PC-3 (cell line): ENCODE measurements at regions not wholly inside any gene's neighbourhood (a gene's known extent, or its start where the extent isn't known, plus 50 kb on each side); places are given as distances from the start of the nearest gene placed in this dataset.

ENCODE experiments used
- ATAC-seq: fragments of 200-7000 bp; cut with Tn5 transposase; 2 replicates; pipeline ENCODE4 v1.9.1; 2020; ENCODE audit warnings: mild to moderate bottlenecking, moderate library complexity
- BruUV-seq: library from RNA; stranded (reverse); fragments of 400-500 nt; replicated peaks from 2 replicates; lab custom pipeline; 2021; lab: Mats Ljungman, UMichigan
- CTCF ChIA-PET: fragments of 300-600 bp; sonication (Branson Sonifier 250); formaldehyde crosslinking; loops from one replicate; lab custom pipeline; 2022; ENCODE audit warnings: antibody characterized with exemption; lab: Charles Lee
- POLR2A ChIA-PET: fragments of 300-600 bp; sonication (Branson Sonifier 250); formaldehyde crosslinking; loops from one replicate; lab custom pipeline; 2022; ENCODE audit warnings: antibody characterized with exemption; ENCODE audit not compliant: unreplicated experiment; lab: Charles Lee
- DNase-seq: peaks from one replicate; pipeline ENCODE4 v3.0.0-alpha.2; 2015
- H2AFZ ChIP-seq: fragments of 300-600 bp; sonication (generic); 2 replicates; pipeline ENCODE4 v1.6.0; 2016; ENCODE audit warnings: antibody characterized with exemption, low read length
- H3F3A ChIP-seq: fragments of 300-600 bp; sonication (generic); one replicate; pipeline ENCODE4 v1.6.0; 2017; ENCODE audit warnings: antibody characterized with exemption, low read length, control low read depth, mild to moderate bottlenecking; ENCODE audit not compliant: unreplicated experiment
- H3K27ac ChIP-seq: fragments of 300-600 bp; sonication (generic); 2 replicates; pipeline ENCODE4 v1.5.1; 2016; ENCODE audit warnings: mild to moderate bottlenecking, low read length
- H3K27me3 ChIP-seq: fragments of 300-600 bp; sonication (generic); 2 replicates; pipeline ENCODE4 v1.6.1; 2016; ENCODE audit warnings: low read length, mixed read lengths
- H3K36me3 ChIP-seq: fragments of 300-600 bp; sonication (generic); 2 replicates; pipeline ENCODE4 v1.6.1; 2016; ENCODE audit warnings: low read depth, mixed run types, low read length, mixed read lengths
- H3K4me1 ChIP-seq: fragments of 300-600 bp; sonication (generic); 2 replicates; pipeline ENCODE4 v1.5.1; 2016; ENCODE audit warnings: low read length; ENCODE audit not compliant: insufficient read depth
- H3K4me2 ChIP-seq: fragments of 300-600 bp; sonication (generic); 2 replicates; pipeline ENCODE4 v1.6.0; 2016; ENCODE audit warnings: low read length
- H3K4me3 ChIP-seq: fragments of 300-600 bp; sonication (generic); 2 replicates; pipeline ENCODE4 v1.5.1; 2016; ENCODE audit warnings: mild to moderate bottlenecking, low read length, mixed read lengths
- H3K79me2 ChIP-seq: fragments of 300-600 bp; sonication (generic); 2 replicates; pipeline ENCODE4 v1.6.1; 2017; ENCODE audit warnings: low read length, mixed read lengths
- H3K9ac ChIP-seq: fragments of 300-600 bp; sonication (generic); 2 replicates; pipeline ENCODE4 v1.6.0; 2016; ENCODE audit warnings: mild to moderate bottlenecking, low read length
- H3K9me2 ChIP-seq: fragments of 300-600 bp; sonication (generic); replicated peaks from 2 replicates; pipeline ENCODE4 v1.6.1; 2016; ENCODE audit warnings: mixed run types, low read length, mixed read lengths
- H3K9me3 ChIP-seq: fragments of 300-600 bp; sonication (generic); 2 replicates; pipeline ENCODE4 v1.6.1; 2016; ENCODE audit warnings: low read length, mixed read lengths
- H4K20me1 ChIP-seq: fragments of 300-600 bp; sonication (generic); 2 replicates; pipeline ENCODE4 v1.6.1; 2016; ENCODE audit warnings: low read length, mixed read lengths
- CTCF ChIP-seq: fragments of 300-600 bp; sonication (generic); conservative IDR thresholded peaks from 2 replicates; pipeline ENCODE4 v1.5.1; 2017; ENCODE audit warnings: antibody characterized with exemption, low read depth, mild to moderate bottlenecking, low read length
- EZH2 ChIP-seq: fragments of 300-600 bp; sonication (generic); IDR thresholded peaks from one replicate; pipeline ENCODE4 v1.6.1; 2017; ENCODE audit warnings: antibody characterized with exemption, mild to moderate bottlenecking, low read length; ENCODE audit not compliant: unreplicated experiment
- EZH2phosphoT487 ChIP-seq: fragments of 300-600 bp; sonication (generic); IDR thresholded peaks from 2 replicates; pipeline ENCODE4 v1.6.1; 2018; ENCODE audit warnings: mild to moderate bottlenecking, antibody characterized with exemption, low read length, borderline replicate concordance
- intact Hi-C: fragments of 100-400 bp; cut with micrococcal nuclease; formaldehyde crosslinking; loops from 2 replicates; pipeline ENCODE4 v1.9.0; 2023

DNA sequence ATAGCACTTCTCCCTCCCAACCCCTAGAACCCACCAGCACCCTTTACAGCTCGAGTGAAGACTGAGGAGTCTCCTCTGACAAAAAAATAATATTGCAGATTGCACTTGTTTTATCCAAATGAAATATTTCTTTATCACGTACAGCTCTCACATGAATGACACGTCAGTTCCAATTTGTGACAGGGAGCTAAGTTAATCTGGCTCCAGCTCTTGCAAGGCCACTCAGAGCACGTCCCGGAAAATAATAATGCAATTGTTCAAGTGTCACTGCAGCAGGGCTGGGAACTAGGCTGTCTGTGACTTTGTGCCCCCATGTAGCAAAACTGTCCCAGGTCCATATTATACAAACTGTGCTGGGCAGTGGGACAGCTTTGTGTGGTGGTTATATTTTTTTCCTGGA is 539.6 kb downstream of the VRK1 start:
- H3K79me2 ChIP-seq: no peaks in the 10 kb centered on the region
- TF ChIP-seq EZH2phosphoT487: no peak
- no peak for TF ChIP-seq CTCF
- no peak for TF ChIP-seq EZH2
- H3K27me3 ChIP-seq: peaks cover 8% of the 10 kb centered on the region
- H3F3A ChIP-seq: no peaks in the 10 kb centered on the region
- H3K4me3 ChIP-seq: no peak overlapping the region
- no peak overlapping the region for H3K4me2 ChIP-seq
- H3K27ac ChIP-seq: no peak overlapping the region
- DNase-seq (no peak), ATAC-seq (no peak)
- BruUV-seq: no TSS peak
- H3K4me1 ChIP-seq: no peaks in the 10 kb centered on the region
- H2AFZ ChIP-seq: no peak overlapping the region
- no peaks in the 10 kb centered on the region for H3K9me2 ChIP-seq
- ChIA-PET POLR2A (no interaction called here), CTCF (no interaction called here)
- intact Hi-C loops: no loop called here
- H3K36me3 ChIP-seq: no peaks in the 10 kb centered on the region
- H3K9ac ChIP-seq: no peak overlapping the region
- no peaks in the 10 kb centered on the region for H3K9me3 ChIP-seq
- H4K20me1 ChIP-seq: no peaks in the 10 kb centered on the region

DNA sequence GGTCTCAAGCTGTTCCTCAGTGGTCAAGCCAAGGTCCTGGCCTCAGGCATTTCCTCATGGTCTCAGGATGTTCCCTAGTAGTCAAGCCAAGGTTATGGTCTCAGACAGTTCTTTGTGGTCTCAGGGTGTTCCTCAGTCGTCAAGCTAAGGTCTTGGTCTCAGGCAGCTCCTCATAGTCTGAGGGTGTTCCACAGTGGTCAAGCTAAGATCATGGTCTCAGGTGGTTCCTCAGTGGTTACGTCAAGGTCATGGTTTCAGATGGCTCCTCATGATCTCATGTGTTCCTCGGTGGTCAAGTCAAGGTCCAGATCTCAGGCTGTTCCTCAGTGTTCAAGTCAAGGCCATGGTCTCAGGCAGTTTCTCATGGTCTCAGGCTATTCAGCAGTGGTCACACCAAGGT is 540.1 kb downstream of the VRK1 start:
- H3K9me2 ChIP-seq: no peaks in the 10 kb centered on the region
- ChIA-PET POLR2A (no interaction called here), CTCF (no interaction called here)
- H3F3A ChIP-seq: no peaks in the 10 kb centered on the region
- no peaks in the 10 kb centered on the region for H3K9me3 ChIP-seq
- no peak overlapping the region for H3K9ac ChIP-seq
- H3K79me2 ChIP-seq: no peaks in the 10 kb centered on the region
- no peak overlapping the region for H3K27ac ChIP-seq
- ATAC-seq (no peak), DNase-seq (no peak)
- H3K4me1 ChIP-seq: no peaks in the 10 kb centered on the region
- H3K4me3 ChIP-seq: no peak overlapping the region
- TF ChIP-seq EZH2phosphoT487 (no peak), EZH2 (no peak), CTCF (no peak)
- H2AFZ ChIP-seq: no peak overlapping the region
- intact Hi-C loops: no loop called here
- H3K4me2 ChIP-seq: no peak overlapping the region
- peaks cover 13% of the 10 kb centered on the region for H3K27me3 ChIP-seq
- H3K36me3 ChIP-seq: no peaks in the 10 kb centered on the region
- no peaks in the 10 kb centered on the region for H4K20me1 ChIP-seq
- BruUV-seq: no TSS peak

- CTCF ChIA-PET: no interaction called here
- Histone ChIP-seq H4K20me1 (no peaks in the 10 kb centered on the region), H3K4me1 (no peaks in the 10 kb centered on the region), H3K9ac (no peak overlapping the region), H3K36me3 (no peaks in the 10 kb centered on the region), H3K9me3 (no peaks in the 10 kb centered on the region), H3K79me2 (no peaks in the 10 kb centered on the region), H3K4me3 (no peak overlapping the region), H3K4me2 (no peak overlapping the region), H2AFZ (no peak overlapping the region), H3K27me3 (peaks cover 15% of the 10 kb centered on the region), H3K9me2 (no peaks in the 10 kb centered on the region), H3F3A (no peaks in the 10 kb centered on the region), H3K27ac (no peak overlapping the region)
- no TSS peak for BruUV-seq
- TF ChIP-seq CTCF (no peak), EZH2phosphoT487 (no peak), EZH2 (no peak)
- intact Hi-C loops: no loop called here
- no peak for ATAC-seq
- DNase-seq: no peak
- POLR2A ChIA-PET: no interaction called here
Observed at GRCh38 chr14:97337670-97338069, 540.5 kb downstream of the VRK1 start.
